ENCODE measurements at regions not wholly inside any gene's neighbourhood (a gene's known extent, or its start where the extent isn't known, plus 50 kb on each side); places are given as distances from the start of the nearest gene placed in this dataset.

DNA sequence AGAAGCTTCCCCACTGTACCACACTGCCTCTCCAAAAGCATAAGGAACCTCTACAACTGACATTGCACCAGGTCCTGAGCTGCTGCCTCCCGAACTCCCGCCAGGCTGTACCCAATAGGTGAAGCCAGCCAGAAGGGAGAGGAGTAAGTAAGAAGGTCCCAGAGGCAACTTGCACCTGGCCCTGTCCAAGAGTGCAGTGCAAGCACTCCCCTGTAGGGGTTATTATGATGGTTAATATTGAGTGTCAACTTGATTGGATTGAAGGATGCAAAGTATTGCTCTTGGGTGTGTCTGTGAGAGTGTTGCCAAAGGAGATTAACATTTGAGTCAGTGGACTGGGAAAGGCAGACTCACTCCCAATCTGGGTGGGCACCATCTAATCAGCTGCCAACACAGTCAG, 879.3 kb upstream of the SLIT2 start:
- Histone ChIP-seq H3K9me3 (ENCODE audit: control insufficient read depth, low read length) (no peaks in the 10 kb centered on the region), H3K4me3 (ENCODE audit: low read length) (no peak overlapping the region), H3K9ac (ENCODE audit: low read length) (no peak overlapping the region), H3K36me3 (ENCODE audit: control insufficient read depth, insufficient read depth, low read length, severe bottlenecking) (no peaks in the 10 kb centered on the region), H3K4me1 (ENCODE audit: control insufficient read depth, insufficient read depth, low read length) (peaks cover 4% of the 10 kb centered on the region), H3K27me3 (replicated peaks; ENCODE audit: control insufficient read depth, insufficient read depth, low read length) (no peaks in the 10 kb centered on the region)
- no peak for DNase-seq (ENCODE audit: low read depth)

DNA sequence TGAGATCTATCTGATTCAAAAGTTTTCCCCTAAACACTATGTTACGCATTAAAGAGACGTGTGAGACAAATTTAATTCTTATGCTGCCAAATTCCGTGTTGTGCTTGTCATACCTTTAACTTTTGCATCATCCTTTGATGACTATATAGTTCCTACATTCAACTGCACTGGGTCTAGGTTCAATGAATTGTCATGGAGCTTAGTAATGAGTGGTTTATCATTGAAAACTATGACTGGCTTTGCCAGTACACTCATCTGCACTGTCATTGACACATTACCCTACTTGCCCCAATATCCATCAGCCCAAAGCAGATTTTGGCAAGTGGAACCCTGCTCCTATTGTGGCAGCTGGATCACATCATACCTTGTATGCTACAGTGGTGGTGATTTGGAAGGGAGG, 882.9 kb upstream of the SLIT2 start:
- peaks cover 3% of the 10 kb centered on the region for H3K4me1 ChIP-seq (ENCODE audit: control insufficient read depth, insufficient read depth, low read length)
- no peaks in the 10 kb centered on the region for H3K9me3 ChIP-seq (ENCODE audit: control insufficient read depth, low read length)
- no peak overlapping the region for H3K4me3 ChIP-seq (ENCODE audit: low read length)
- no peak for DNase-seq (ENCODE audit: low read depth)
- no peaks in the 10 kb centered on the region for H3K27me3 ChIP-seq (replicated peaks; ENCODE audit: control insufficient read depth, insufficient read depth, low read length)
- no peak overlapping the region for H3K9ac ChIP-seq (ENCODE audit: low read length)
- no peaks in the 10 kb centered on the region for H3K36me3 ChIP-seq (ENCODE audit: control insufficient read depth, insufficient read depth, low read length, severe bottlenecking)

DNA sequence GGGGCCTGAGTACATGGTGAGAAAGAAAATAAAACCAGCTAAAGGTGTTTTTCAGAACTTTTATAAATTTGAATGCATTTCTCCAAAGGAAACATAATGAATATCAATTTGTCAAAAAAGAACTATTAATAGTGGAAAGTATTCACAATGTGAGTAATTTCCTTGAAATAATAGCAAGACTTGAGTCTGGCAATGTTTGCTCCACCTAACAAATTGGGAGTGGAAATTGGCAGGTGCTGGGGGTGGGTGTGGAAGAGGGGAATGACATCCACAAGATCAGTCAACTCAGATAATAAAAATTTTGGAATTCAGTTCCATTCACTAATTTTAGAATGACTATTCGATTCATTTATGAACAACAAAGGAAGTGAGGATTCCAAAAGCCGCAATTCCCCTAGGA, 884.8 kb upstream of the SLIT2 start:
- peaks cover 3% of the 10 kb centered on the region for H3K4me1 ChIP-seq (ENCODE audit: control insufficient read depth, insufficient read depth, low read length)
- no peaks in the 10 kb centered on the region for H3K9me3 ChIP-seq (ENCODE audit: control insufficient read depth, low read length)
- DNase-seq (ENCODE audit: low read depth), result no peak
- no peaks in the 10 kb centered on the region for H3K36me3 ChIP-seq (ENCODE audit: control insufficient read depth, insufficient read depth, low read length, severe bottlenecking)
- H3K27me3 ChIP-seq (replicated peaks; ENCODE audit: control insufficient read depth, insufficient read depth, low read length), result no peaks in the 10 kb centered on the region
- no peak overlapping the region for H3K9ac ChIP-seq (ENCODE audit: low read length)
- H3K4me3 ChIP-seq (ENCODE audit: low read length), result no peak overlapping the region

DNA sequence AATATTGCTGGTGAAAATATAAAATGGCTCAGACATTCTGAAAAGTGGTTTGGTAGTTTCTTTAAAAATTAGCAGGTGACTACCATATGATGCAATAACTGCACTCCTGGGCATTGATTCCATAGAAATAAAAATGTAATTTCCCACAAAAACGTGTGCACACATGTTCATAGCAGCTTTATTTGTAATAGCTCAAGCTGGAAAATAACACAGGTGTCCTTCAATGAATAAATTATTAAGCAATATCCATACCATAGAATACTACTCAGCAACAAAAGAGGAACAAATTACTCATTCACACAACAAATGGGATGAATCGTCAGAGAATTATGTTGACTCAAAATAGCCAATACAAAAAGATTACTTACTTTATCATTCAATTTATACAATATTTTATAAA, 893.7 kb upstream of the SLIT2 start:
- H3K4me1 ChIP-seq (ENCODE audit: control insufficient read depth, insufficient read depth, low read length), result no peaks in the 10 kb centered on the region
- DNase-seq (ENCODE audit: low read depth), result peak; percentile 8
- H3K27me3 ChIP-seq (replicated peaks; ENCODE audit: control insufficient read depth, insufficient read depth, low read length), result no peaks in the 10 kb centered on the region
- no peak overlapping the region for H3K4me3 ChIP-seq (ENCODE audit: low read length)
- no peaks in the 10 kb centered on the region for H3K36me3 ChIP-seq (ENCODE audit: control insufficient read depth, insufficient read depth, low read length, severe bottlenecking)
- H3K9me3 ChIP-seq (ENCODE audit: control insufficient read depth, low read length), result no peaks in the 10 kb centered on the region
- no peak overlapping the region for H3K9ac ChIP-seq (ENCODE audit: low read length)

DNA sequence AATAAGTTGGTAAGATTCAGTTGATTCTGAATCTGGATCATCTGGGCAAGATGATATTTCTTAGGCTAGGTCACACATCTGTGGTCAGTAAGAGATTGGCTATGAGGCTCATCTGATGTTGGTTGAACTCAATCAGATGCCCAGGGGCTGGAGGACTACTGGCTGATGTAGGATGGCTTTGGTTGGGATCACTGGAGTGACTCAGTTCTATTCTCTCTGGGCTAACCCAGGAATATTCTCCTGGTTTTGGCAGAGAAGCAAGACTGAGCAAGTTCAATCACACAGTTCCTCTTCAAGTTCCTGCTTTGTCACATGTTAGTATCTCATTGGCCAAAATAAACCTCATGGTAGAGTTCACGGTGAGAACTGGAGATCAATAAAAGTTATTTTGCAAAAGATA, 902.3 kb upstream of the SLIT2 start:
- Histone ChIP-seq H3K9me3 (ENCODE audit: control insufficient read depth, low read length) (no peaks in the 10 kb centered on the region), H3K36me3 (ENCODE audit: control insufficient read depth, insufficient read depth, low read length, severe bottlenecking) (no peaks in the 10 kb centered on the region), H3K4me1 (ENCODE audit: control insufficient read depth, insufficient read depth, low read length) (no peaks in the 10 kb centered on the region), H3K9ac (ENCODE audit: low read length) (no peak overlapping the region), H3K4me3 (ENCODE audit: low read length) (no peak overlapping the region), H3K27me3 (replicated peaks; ENCODE audit: control insufficient read depth, insufficient read depth, low read length) (no peaks in the 10 kb centered on the region)
- DNase-seq (ENCODE audit: low read depth), result no peak

DNA sequence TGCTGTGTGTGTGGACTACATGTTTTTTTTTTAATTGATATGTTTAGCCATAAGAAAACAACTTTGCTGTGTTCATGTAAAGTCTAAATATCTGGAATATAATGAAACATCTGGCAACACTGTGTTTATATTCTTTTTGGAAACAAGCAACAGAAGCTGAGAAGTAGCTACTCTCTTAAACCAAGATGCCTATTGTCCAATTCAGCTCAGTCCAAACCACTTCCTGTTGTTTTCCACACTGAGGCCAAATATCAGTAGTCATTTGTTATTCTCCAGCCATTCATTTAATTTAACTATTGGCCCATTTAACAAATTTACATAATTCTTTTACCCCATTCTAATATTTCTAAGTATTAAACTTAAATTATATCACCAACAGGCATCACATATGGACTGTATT, 903.0 kb upstream of the SLIT2 start:
- Histone ChIP-seq H3K9me3 (ENCODE audit: control insufficient read depth, low read length) (no peaks in the 10 kb centered on the region), H3K4me3 (ENCODE audit: low read length) (no peak overlapping the region), H3K27me3 (replicated peaks; ENCODE audit: control insufficient read depth, insufficient read depth, low read length) (no peaks in the 10 kb centered on the region), H3K36me3 (ENCODE audit: control insufficient read depth, insufficient read depth, low read length, severe bottlenecking) (no peaks in the 10 kb centered on the region), H3K9ac (ENCODE audit: low read length) (no peak overlapping the region), H3K4me1 (ENCODE audit: control insufficient read depth, insufficient read depth, low read length) (no peaks in the 10 kb centered on the region)
- no peak for DNase-seq (ENCODE audit: low read depth)

DNA sequence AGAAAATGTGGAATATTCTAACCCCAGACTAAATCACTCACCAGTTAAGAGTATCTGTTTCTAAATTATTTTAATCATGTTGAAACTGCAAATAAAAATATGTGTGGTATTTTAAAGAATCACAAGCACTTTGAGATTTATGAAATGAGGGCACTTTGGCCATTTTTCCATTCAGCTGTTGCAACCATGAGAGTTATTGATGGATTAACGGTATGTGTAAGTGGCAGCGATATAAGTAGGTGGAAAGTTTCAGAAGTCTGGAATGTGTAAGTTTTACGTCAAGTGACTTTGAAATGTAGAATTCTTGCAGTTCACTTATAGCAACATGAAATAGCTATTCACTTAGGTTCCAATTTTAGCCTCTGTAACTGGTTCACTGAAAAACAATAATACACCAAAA, 905.1 kb upstream of the SLIT2 start:
- Histone ChIP-seq H3K9ac (ENCODE audit: low read length) (no peak overlapping the region), H3K36me3 (ENCODE audit: control insufficient read depth, insufficient read depth, low read length, severe bottlenecking) (no peaks in the 10 kb centered on the region), H3K4me1 (ENCODE audit: control insufficient read depth, insufficient read depth, low read length) (no peaks in the 10 kb centered on the region), H3K27me3 (replicated peaks; ENCODE audit: control insufficient read depth, insufficient read depth, low read length) (no peaks in the 10 kb centered on the region), H3K9me3 (ENCODE audit: control insufficient read depth, low read length) (peaks cover 3% of the 10 kb centered on the region), H3K4me3 (ENCODE audit: low read length) (no peak overlapping the region)
- DNase-seq (ENCODE audit: low read depth), result peak; percentile 26

DNA sequence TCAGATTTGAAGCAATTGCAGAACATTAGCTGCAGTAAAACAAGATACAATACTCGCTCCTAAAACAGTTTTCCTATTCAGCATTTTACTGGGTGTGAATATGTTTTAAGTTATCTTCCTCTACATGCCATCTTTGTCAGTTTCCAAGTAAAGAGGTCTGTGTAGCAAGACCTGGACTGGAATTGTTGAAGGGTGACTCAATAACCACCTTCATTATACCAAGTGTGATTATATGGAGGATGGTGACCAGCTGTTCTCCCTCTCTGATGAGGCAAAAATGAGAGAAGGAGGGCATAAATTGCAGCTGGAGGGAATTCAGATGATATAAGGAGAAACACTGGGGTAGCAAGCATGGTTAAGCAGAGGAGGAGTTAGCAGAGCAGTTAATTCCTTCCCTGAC, 922.1 kb upstream of the SLIT2 start:
- Histone ChIP-seq H3K4me3 (ENCODE audit: low read length) (no peak overlapping the region), H3K27me3 (replicated peaks; ENCODE audit: control insufficient read depth, insufficient read depth, low read length) (no peaks in the 10 kb centered on the region), H3K9ac (ENCODE audit: low read length) (no peak overlapping the region), H3K36me3 (ENCODE audit: control insufficient read depth, insufficient read depth, low read length, severe bottlenecking) (no peaks in the 10 kb centered on the region), H3K4me1 (ENCODE audit: control insufficient read depth, insufficient read depth, low read length) (peaks cover 14% of the 10 kb centered on the region), H3K9me3 (ENCODE audit: control insufficient read depth, low read length) (no peaks in the 10 kb centered on the region)
- peak; percentile 4 for DNase-seq (ENCODE audit: low read depth)

DNA sequence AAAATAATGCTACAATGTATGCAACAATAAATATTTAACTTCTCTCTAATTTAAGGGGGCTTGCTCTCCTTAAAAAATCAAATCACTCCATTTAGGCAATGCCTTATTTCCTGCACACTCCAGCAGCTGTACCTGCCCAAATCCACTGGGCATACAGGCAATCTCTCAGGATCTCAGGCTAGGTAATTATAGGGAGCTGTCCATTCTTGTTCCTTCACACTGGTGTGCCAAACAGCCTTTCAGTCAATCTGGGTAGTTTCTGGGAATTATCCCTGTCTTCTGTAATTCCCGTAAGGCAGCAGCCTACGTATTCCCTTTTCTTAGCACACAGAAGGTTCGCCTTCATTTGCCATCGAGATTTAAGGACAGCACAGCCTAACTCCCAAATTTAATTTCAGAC, 922.6 kb upstream of the SLIT2 start:
- Histone ChIP-seq H3K27me3 (replicated peaks; ENCODE audit: control insufficient read depth, insufficient read depth, low read length) (no peaks in the 10 kb centered on the region), H3K9me3 (ENCODE audit: control insufficient read depth, low read length) (no peaks in the 10 kb centered on the region), H3K9ac (ENCODE audit: low read length) (no peak overlapping the region), H3K4me3 (ENCODE audit: low read length) (no peak overlapping the region), H3K4me1 (ENCODE audit: control insufficient read depth, insufficient read depth, low read length) (peaks cover 14% of the 10 kb centered on the region), H3K36me3 (ENCODE audit: control insufficient read depth, insufficient read depth, low read length, severe bottlenecking) (no peaks in the 10 kb centered on the region)
- DNase-seq (ENCODE audit: low read depth), result no peak

DNA sequence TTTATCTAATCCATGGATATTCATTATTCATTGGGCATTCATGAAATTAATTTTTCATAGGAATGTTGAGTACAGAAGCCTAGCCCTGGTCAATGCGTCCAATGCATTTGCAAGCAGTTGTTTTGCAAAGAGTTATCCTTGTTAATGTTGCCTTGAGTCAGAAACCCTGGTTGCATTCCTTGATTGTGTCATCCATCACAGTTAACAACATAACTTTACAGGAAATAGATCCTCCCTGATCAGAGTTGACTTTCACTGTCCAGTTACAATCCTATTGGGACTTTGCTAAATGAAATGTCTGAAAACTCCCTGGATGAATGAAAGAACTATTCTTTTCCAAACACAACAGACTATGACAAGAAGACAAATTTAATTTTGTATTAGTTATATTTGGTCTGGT, 924.3 kb upstream of the SLIT2 start:
- H3K4me1 ChIP-seq (ENCODE audit: control insufficient read depth, insufficient read depth, low read length), result peaks cover 14% of the 10 kb centered on the region
- no peak overlapping the region for H3K4me3 ChIP-seq (ENCODE audit: low read length)

DNA sequence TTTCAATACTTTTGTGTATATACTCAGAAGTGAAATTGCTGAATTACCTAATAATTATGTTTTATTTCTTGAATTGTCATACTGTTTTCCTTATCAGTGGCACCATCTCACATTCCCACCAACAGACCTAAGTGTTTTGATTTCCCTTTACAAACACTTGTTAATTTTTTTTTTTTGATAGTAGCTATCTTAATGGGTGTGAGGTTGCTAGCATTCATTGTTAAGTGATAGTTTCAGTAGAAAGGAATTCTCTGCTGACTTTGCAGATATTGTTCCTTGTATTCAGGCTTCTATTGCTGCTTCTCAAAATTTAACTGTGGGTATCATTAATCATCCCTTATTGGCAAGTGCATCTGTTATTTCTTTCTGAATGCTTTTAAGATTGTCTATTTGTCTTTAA, 927.5 kb upstream of the SLIT2 start:
- Histone ChIP-seq H3K9ac (ENCODE audit: low read length) (no peak overlapping the region), H3K36me3 (ENCODE audit: control insufficient read depth, insufficient read depth, low read length, severe bottlenecking) (no peaks in the 10 kb centered on the region), H3K4me3 (ENCODE audit: low read length) (no peak overlapping the region), H3K27me3 (replicated peaks; ENCODE audit: control insufficient read depth, insufficient read depth, low read length) (no peaks in the 10 kb centered on the region), H3K9me3 (ENCODE audit: control insufficient read depth, low read length) (no peaks in the 10 kb centered on the region), H3K4me1 (ENCODE audit: control insufficient read depth, insufficient read depth, low read length) (peaks cover 14% of the 10 kb centered on the region)
- DNase-seq (ENCODE audit: low read depth), result no peak

More for the DNA sequence above, 924.3 kb upstream of the SLIT2 start:
- Histone ChIP-seq H3K27me3 (replicated peaks; ENCODE audit: control insufficient read depth, insufficient read depth, low read length) (no peaks in the 10 kb centered on the region), H3K36me3 (ENCODE audit: control insufficient read depth, insufficient read depth, low read length, severe bottlenecking) (no peaks in the 10 kb centered on the region), H3K9ac (ENCODE audit: low read length) (no peak overlapping the region), H3K9me3 (ENCODE audit: control insufficient read depth, low read length) (no peaks in the 10 kb centered on the region)
- peak; percentile 10 for DNase-seq (ENCODE audit: low read depth)

DNA sequence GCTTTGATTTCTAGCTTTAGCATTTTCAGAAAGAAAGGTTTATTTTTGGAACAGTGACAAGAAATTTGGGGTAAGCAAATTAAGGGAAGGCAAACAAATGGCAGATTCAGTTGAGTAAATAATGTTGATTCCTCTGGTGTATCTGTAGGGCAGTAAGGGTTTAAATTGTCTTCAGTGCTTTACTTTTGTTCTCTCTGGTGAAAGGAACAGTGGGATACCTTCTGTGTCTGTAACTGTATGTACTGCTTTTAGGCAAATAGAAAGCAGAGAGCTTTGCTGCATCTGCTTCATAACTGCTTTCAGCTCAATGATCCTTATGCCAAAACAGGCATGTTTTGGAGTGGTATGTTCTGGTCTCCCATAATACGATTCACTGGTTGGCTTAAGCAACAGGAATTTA, 932.1 kb upstream of the SLIT2 start:
- no peaks in the 10 kb centered on the region for H3K4me1 ChIP-seq (ENCODE audit: control insufficient read depth, insufficient read depth, low read length)
- DNase-seq (ENCODE audit: low read depth), result no peak
- H3K4me3 ChIP-seq (ENCODE audit: low read length), result no peak overlapping the region
- no peaks in the 10 kb centered on the region for H3K36me3 ChIP-seq (ENCODE audit: control insufficient read depth, insufficient read depth, low read length, severe bottlenecking)
- H3K27me3 ChIP-seq (replicated peaks; ENCODE audit: control insufficient read depth, insufficient read depth, low read length), result no peaks in the 10 kb centered on the region
- no peak overlapping the region for H3K9ac ChIP-seq (ENCODE audit: low read length)
- no peaks in the 10 kb centered on the region for H3K9me3 ChIP-seq (ENCODE audit: control insufficient read depth, low read length)
